K562 (cell line): ENCODE measurements at regions not wholly inside any gene's neighbourhood (a gene's known extent, or its start where the extent isn't known, plus 50 kb on each side); places are given as distances from the start of the nearest gene placed in this dataset.

Experiments used
- ATAC-seq: fragments of 200-7000 bp; cut with Tn5 transposase; 3 replicates; pipeline ENCODE4 v1.9.1; 2020; ENCODE audit warnings: moderate library complexity
- BruUV-seq: library from RNA; stranded (reverse); fragments of 400-500 nt; replicated peaks from 2 replicates; lab custom pipeline; 2021; lab: Mats Ljungman, UMichigan
- CTCF ChIA-PET: fragments of 300-600 bp; formaldehyde crosslinking; extraction: SDS; loops from one replicate; lab custom pipeline; 2021; ENCODE audit warnings: low intra/inter-chr PET ratio; lab: Yijun Ruan, JAX
- POLR2A ChIA-PET: fragments of 300-600, 350-650 bp; sonication (Branson Sonifier 250); formaldehyde crosslinking; extraction: SDS; loops from one replicate; lab custom pipeline; 2021; ENCODE audit warnings: antibody characterized with exemption, inconsistent platforms; lab: Yijun Ruan, JAX
- DNase-seq, 4 experiments: peaks; one replicate each; pipeline versions ENCODE4 v3.0.0 to v3.0.0-alpha.2; 2011 to 2018; ENCODE audit warnings: low spot score in 3 of 4, mixed read lengths in 3 of 4; ENCODE audit errors: extremely low read depth in 1 of 4
- FAIRE-seq: peaks from 2 replicates; lab custom pipeline; 2011; peaks lifted over from hg19 to GRCh38; lab: Jason Lieb, UNC
- H2AFZ ChIP-seq: 2 replicates; pipeline ENCODE4 v1.6.0; 2011; ENCODE audit warnings: low read depth, low read length, control low read depth, inconsistent platforms
- H3K27ac ChIP-seq: fragments of 200-600 bp; 3 replicates; pipeline ENCODE4 v1.8.0; 2011; ENCODE audit warnings: low read depth, mild to moderate bottlenecking, control low read depth, inconsistent platforms, low read length, moderate library complexity, mixed read lengths; ENCODE audit errors: extremely low read depth
- H3K27me3 ChIP-seq, 2 experiments: fragments of 300-600 bp in 1 of 2; 2 replicates in 1 of 2; 3 replicates in 1 of 2; pipeline versions ENCODE4 v1.6.0 to v1.8.0; 2011; ENCODE audit warnings: inconsistent platforms in 2 of 2, low read length in 2 of 2, mild to moderate bottlenecking in 1 of 2, mixed read lengths in 1 of 2, moderate library complexity in 1 of 2; ENCODE audit not compliant: control insufficient read depth in 2 of 2, insufficient read depth in 2 of 2
- H3K36me3 ChIP-seq: fragments of 300-600 bp; 3 replicates; pipeline ENCODE4 v1.8.0; 2011; ENCODE audit warnings: mild to moderate bottlenecking, low read length, inconsistent platforms; ENCODE audit not compliant: control insufficient read depth, insufficient read depth
- H3K4me1 ChIP-seq, 2 experiments: fragments of 200-600 bp in 1 of 2; replicated peaks in 1 of 2; 2 replicates in 1 of 2; 3 replicates in 1 of 2; pipeline versions ENCODE4 v1.5.1 to v1.8.0; 2011; ENCODE audit warnings: inconsistent platforms in 2 of 2, low read length in 2 of 2, mild to moderate bottlenecking in 1 of 2, mixed read lengths in 1 of 2, moderate library complexity in 1 of 2; ENCODE audit not compliant: control insufficient read depth in 2 of 2, insufficient read depth in 2 of 2
- H3K4me2 ChIP-seq: 2 replicates; pipeline ENCODE4 v1.6.1; 2011; ENCODE audit warnings: low read length, control low read depth, inconsistent platforms, mixed read lengths; ENCODE audit not compliant: insufficient read depth
- H3K4me3 ChIP-seq: fragments of 200-600 bp; sonication (generic), shearing (Covaris generic); 2 replicates; pipeline ENCODE4 v1.5.1; 2016; ENCODE audit warnings: control low read depth, inconsistent platforms
- H3K79me2 ChIP-seq: fragments of 200-600 bp; 3 replicates; pipeline ENCODE4 v1.8.0; 2011; ENCODE audit warnings: low read length, inconsistent platforms; ENCODE audit not compliant: control insufficient read depth, insufficient read depth
- H3K9ac ChIP-seq, 2 experiments: 2 replicates each; pipeline versions ENCODE4 v1.6.0 to v1.6.1; 2011; ENCODE audit warnings: low read depth in 2 of 2, low read length in 2 of 2, control low read depth in 1 of 2, inconsistent platforms in 1 of 2, mild to moderate bottlenecking in 1 of 2, mixed read lengths in 1 of 2; ENCODE audit not compliant: insufficient read depth in 1 of 2
- H3K9me1 ChIP-seq: one replicate; pipeline ENCODE4 v1.6.0; 2011; ENCODE audit warnings: inconsistent platforms, mild to moderate bottlenecking, low read length, moderate library complexity; ENCODE audit not compliant: control insufficient read depth, insufficient read depth
- H3K9me3 ChIP-seq: replicated peaks from 2 replicates; pipeline ENCODE4 v1.5.1; 2011; ENCODE audit warnings: low read depth, low read length, inconsistent platforms; ENCODE audit not compliant: control insufficient read depth, insufficient read depth
- H4K20me1 ChIP-seq: replicated peaks from 2 replicates; pipeline ENCODE4 v1.6.1; 2011; ENCODE audit warnings: low read length, inconsistent platforms, mixed read lengths; ENCODE audit not compliant: control insufficient read depth, insufficient read depth
- ATF1 ChIP-seq, 2 experiments: fragments of 450-650 bp in 1 of 2; IDR thresholded peaks; 2 replicates each; pipeline ENCODE4 v1.6.1; 2016; ENCODE audit warnings: missing compliant biosample characterization in 1 of 2, missing genetic modification characterization in 1 of 2
- CBFB ChIP-seq: sonication (generic); formaldehyde crosslinking; IDR thresholded peaks from 2 replicates; pipeline ENCODE4 v1.4.0; 2020; ENCODE audit warnings: mild to moderate bottlenecking, missing genetic modification reagents
- FOXA1 ChIP-seq: fragments of 450-650 bp; IDR thresholded peaks from 2 replicates; pipeline ENCODE4 v1.6.1; 2016; ENCODE audit warnings: mild to moderate bottlenecking, borderline replicate concordance
- WGBS: fragments of 100-300 bp; shearing (Covaris generic); methylation state at CpG from one replicate; pipeline ENCODE4 v1.1.6; 2016; ENCODE audit warnings: low coverage, mixed read lengths; ENCODE audit not compliant: insufficient coverage; ENCODE audit errors: missing lambda C conversion rate; 5-methylcytosine and 5-hydroxymethylcytosine counted together
- in situ Hi-C: fragments of 300-500 bp; cut with MboI; formaldehyde crosslinking; loops from 4 replicates; pipeline ENCODE4 v1.15.0; 2018; ENCODE audit warnings: inconsistent platforms, mixed read lengths
- intact Hi-C: fragments of 100-400 bp; cut with micrococcal nuclease; formaldehyde crosslinking; loops from 2 replicates; pipeline ENCODE4 v1.14.2; 2022

- no peak for TF ChIP-seq CBFB
- Histone ChIP-seq H3K36me3 (no peaks in the 10 kb centered on the region), H3K79me2 (no peaks in the 10 kb centered on the region), H3K4me3 (no peak overlapping the region), H3K4me2 (no peak overlapping the region), H3K27me3 (no peaks in the 10 kb centered on the region), H3K9me1 (no peaks in the 10 kb centered on the region), H3K9me3 (peaks cover 2% of the 10 kb centered on the region), H2AFZ (no peak overlapping the region), H3K27ac (no peak overlapping the region), H3K4me1 (no peaks in the 10 kb centered on the region), H3K9ac (no peak overlapping the region), H4K20me1 (no peaks in the 10 kb centered on the region)
- CTCF ChIA-PET, result no interaction called here
- FAIRE-seq (no peak), DNase-seq (no peak), ATAC-seq (no peak)
- POLR2A ChIA-PET, result no interaction called here
- intact Hi-C loops, result no loop called here
- in situ Hi-C loops, result no loop called here
- BruUV-seq, result no TSS peak
- 0% methylated on average over 3 of the region's 3 CpGs for WGBS
Measured at GRCh38 chr2:160565099-160565845, 71.7 kb upstream of the RBMS1 start.

- DNase-seq (no peak), FAIRE-seq (no peak), ATAC-seq (no peak)
- in situ Hi-C loops (no loop called here), intact Hi-C loops (no loop called here)
- Histone ChIP-seq H3K79me2 (no peaks in the 10 kb centered on the region), H2AFZ (no peak overlapping the region), H4K20me1 (no peaks in the 10 kb centered on the region), H3K9ac (no peak overlapping the region), H3K4me2 (no peak overlapping the region), H3K36me3 (no peaks in the 10 kb centered on the region), H3K4me3 (no peak overlapping the region), H3K9me3 (peaks cover 2% of the 10 kb centered on the region), H3K27me3 (no peaks in the 10 kb centered on the region), H3K9me1 (no peaks in the 10 kb centered on the region), H3K27ac (no peak overlapping the region), H3K4me1 (no peaks in the 10 kb centered on the region)
- ChIA-PET CTCF (no interaction called here), POLR2A (no interaction called here)
- TF ChIP-seq ATF1 (CRISPR knock-in tag; IDR thresholded peaks at IDR 0.05) (no peak), ATF1 (tag; IDR thresholded peaks at IDR 0.05) (no peak), FOXA1 (no peak)
- no TSS peak for BruUV-seq
Measured at GRCh38 chr2:160566717-160567116, 73.1 kb upstream of the RBMS1 start.
